Heart left ventricle (tissue), 16 donors: ENCODE measurements at regions not wholly inside any gene's neighbourhood (a gene's known extent, or its start where the extent isn't known, plus 50 kb on each side); places are given as distances from the start of the nearest gene placed in this dataset.

Experiments
- ATAC-seq, 4 donors: fragments of 200-7000 bp; cut with Tn5 transposase; one replicate each; pipeline ENCODE4 v1.9.1; 2020 to 2022; ENCODE audit warnings: moderate library complexity in 4 of 4, mild to moderate bottlenecking in 3 of 4, moderate number of reproducible peaks in 1 of 4
- DNase-seq, 5 donors: peaks; one replicate each; pipeline ENCODE4 v3.0.0-alpha.2; 2020
- H3K27ac ChIP-seq, 12 donors: fragments of 200-600 bp; sonication (generic) in 4 of 12; one replicate each; pipeline versions ENCODE4 v1.5.0 to v1.8.0; 2016 to 2022; ENCODE audit warnings: mild to moderate bottlenecking in 2 of 12
- H3K27me3 ChIP-seq, 9 donors: fragments of 200-600 bp; sonication (generic) in 2 of 9; one replicate each; pipeline versions ENCODE4 v1.5.1 to v1.8.0; 2016 to 2022; ENCODE audit warnings: mild to moderate bottlenecking in 3 of 9
- H3K36me3 ChIP-seq, 9 donors: fragments of 200-600 bp; sonication (generic) in 2 of 9; one replicate each; pipeline versions ENCODE4 v1.5.0 to v1.8.0; 2018 to 2022; ENCODE audit warnings: mild to moderate bottlenecking in 2 of 9
- H3K4me1 ChIP-seq, 12 donors: fragments of 200-600 bp; sonication (generic) in 4 of 12; one replicate each; pipeline versions ENCODE4 v1.5.0 to v1.8.0; 2016 to 2022; ENCODE audit warnings: mild to moderate bottlenecking in 3 of 12
- H3K4me3 ChIP-seq, 12 donors: fragments of 200-600 bp; sonication (generic) in 4 of 12; one replicate each; pipeline versions ENCODE4 v1.5.0 to v1.8.0; 2017 to 2022; ENCODE audit warnings: mild to moderate bottlenecking in 9 of 12, moderate library complexity in 4 of 12
- H3K9me3 ChIP-seq, 12 donors: fragments of 200-600 bp; sonication (generic) in 4 of 12; one replicate each; pipeline versions ENCODE4 v1.5.0 to v1.8.0; 2016 to 2022; ENCODE audit warnings: mild to moderate bottlenecking in 1 of 12
- CTCF ChIP-seq, 12 donors: fragments of 200-600 bp; sonication (generic) in 4 of 12; IDR thresholded peaks; one replicate each; pipeline versions ENCODE4 v1.5.0 to v1.8.0; 2018 to 2022; ENCODE audit warnings: antibody characterized with exemption in 12 of 12, mild to moderate bottlenecking in 5 of 12
- POLR2A ChIP-seq, 2 donors: fragments of 450-650 bp; IDR thresholded peaks; one replicate each; pipeline ENCODE4 v1.6.1; 2017; ENCODE audit warnings: antibody characterized with exemption in 2 of 2, mild to moderate bottlenecking in 2 of 2, moderate library complexity in 2 of 2
- WGBS, 4 donors: extraction: QIAGEN DNeasy Blood & Tissue Kit in 2 of 4; methylation state at CpG; one replicate each; pipeline versions ENCODE4 v1.1.5 to v1.1.7; 2013 to 2018; 5-methylcytosine and 5-hydroxymethylcytosine counted together
- intact Hi-C, 10 donors: fragments of 100-400 bp; cut with DNase I; formaldehyde crosslinking; loops; one replicate each; pipeline versions ENCODE4 v1.11.1 to v1.14.2; 2022
- donor health status: ischemic (EF 13 %, LVEDD 7.1; RV severe dilation, severe dysfunction).
- donor health status: healthy with polysubstance abuse.
- donor health status: DM: no; HTN: yes; CAD: no.
- donor health status: DM: no; HTN: no; CAD: no.
- donor health status: ischemic (EF 25% LVEDD 6.9; RV normal size, moderate dysfunction).
- donor health status: ischemic (EF 25% LVEDD 5.7; RV mildly dilated, moderate dysfunction).
- donor health status: healthy.
- donor health status: DM: yes; HTN: yes; CAD: no.
- donor health status: ischemic (EF 35%, LVEDD 5.7; RV mildly dilated, moderate dysfunction).
- donor health status: nonischemic (EF 11% LVEDD 7.7; RV severe dilation, severe dysfunction).
- donor health status: DM: yes; HTN: yes; CAD: no.
- donor health status: PGD.
- donor health status: ischemic (EF 29% LVEDD 5.4; RV normal size, mild dysfunction).
- donor health status: nonischemic (EF 23%, LVEDD 6.1; RV moderate dilation, normal function).

GRCh38 chr3:15918988-15919387, 121.2 kb upstream of the ANKRD28 start:
- no peak for DNase-seq
- H3K4me3 ChIP-seq, result no peak overlapping the region
- no peaks in the 10 kb centered on the region for H3K36me3 ChIP-seq
- 60 to 66% (median 62%) methylated on average over 5 of the region's 5 CpGs for WGBS, 4 donors
- no peaks in the 10 kb centered on the region for H3K27me3 ChIP-seq
- TF ChIP-seq POLR2A (IDR thresholded peaks at IDR 0.05), result no peak
- TF ChIP-seq CTCF (IDR thresholded peaks at IDR 0.05), result no peak
- intact Hi-C loops, result no loop called here
- no peaks in the 10 kb centered on the region for H3K4me1 ChIP-seq
- H3K9me3 ChIP-seq, result no peaks in the 10 kb centered on the region
- H3K27ac ChIP-seq, result no peak overlapping the region
- no peak for ATAC-seq

- no peak for DNase-seq
- no peak for ATAC-seq
- Histone ChIP-seq H3K36me3 (no peaks in the 10 kb centered on the region), H3K9me3 (no peaks in the 10 kb centered on the region), H3K4me3 (no peak overlapping the region), H3K4me1 (no peaks in the 10 kb centered on the region), H3K27ac (no peak overlapping the region), H3K27me3 (no peaks in the 10 kb centered on the region)
- 93 to 100% (median 97%) methylated on average over 2 of the region's 2 CpGs for WGBS, 4 donors
- TF ChIP-seq CTCF (IDR thresholded peaks at IDR 0.05) (no peak), POLR2A (IDR thresholded peaks at IDR 0.05) (no peak)
- intact Hi-C loops, result loop anchor here in 1 of 10 donors (10.0 kb wide), 2 partner anchors 45 to 65 kb away; no protein-coding TSS in a partner anchor
Measured at GRCh38 chr3:15919971-15920370, 122.2 kb upstream of the ANKRD28 start.

- TF ChIP-seq CTCF (IDR thresholded peaks at IDR 0.05) (no peak), POLR2A (IDR thresholded peaks at IDR 0.05) (no peak)
- H3K36me3 ChIP-seq, result no peaks in the 10 kb centered on the region
- WGBS, 4 donors, result 80 to 88% (median 84%) methylated on average over 5 of the region's 5 CpGs
- no peaks in the 10 kb centered on the region for H3K27me3 ChIP-seq
- no peak for DNase-seq
- H3K4me3 ChIP-seq, result no peak overlapping the region
- no peak for ATAC-seq
- no peaks in the 10 kb centered on the region for H3K4me1 ChIP-seq
- H3K9me3 ChIP-seq, result no peaks in the 10 kb centered on the region
- intact Hi-C loops, result loop anchor here in 1 of 10 donors (10.0 kb wide), 2 partner anchors 49 to 61 kb away; no protein-coding TSS in a partner anchor
- H3K27ac ChIP-seq, result no peak overlapping the region
Measured at GRCh38 chr3:15923640-15924405, 126.0 kb upstream of the ANKRD28 start.

- ATAC-seq (no peak), DNase-seq (no peak)
- H3K9me3 ChIP-seq, result no peaks in the 10 kb centered on the region
- H3K4me3 ChIP-seq, result no peak overlapping the region
- intact Hi-C loops, result loop anchor here in 1 of 10 donors (10.0 kb wide), 2 partner anchors 50 to 60 kb away; no protein-coding TSS in a partner anchor
- no peaks in the 10 kb centered on the region for H3K36me3 ChIP-seq
- H3K27ac ChIP-seq, result no peak overlapping the region
- 70 to 84% (median 81%) methylated on average over 2 of the region's 2 CpGs for WGBS, 4 donors
- no peaks in the 10 kb centered on the region for H3K27me3 ChIP-seq
- no peak for TF ChIP-seq CTCF (IDR thresholded peaks at IDR 0.05)
- no peak for TF ChIP-seq POLR2A (IDR thresholded peaks at IDR 0.05)
- H3K4me1 ChIP-seq, result no peaks in the 10 kb centered on the region
Measured at GRCh38 chr3:15924914-15925313, 127.1 kb upstream of the ANKRD28 start.
